ENCODE measurements at regions not wholly inside any gene's neighbourhood (a gene's known extent, or its start where the extent isn't known, plus 50 kb on each side); places are given as distances from the start of the nearest gene placed in this dataset.

DNA sequence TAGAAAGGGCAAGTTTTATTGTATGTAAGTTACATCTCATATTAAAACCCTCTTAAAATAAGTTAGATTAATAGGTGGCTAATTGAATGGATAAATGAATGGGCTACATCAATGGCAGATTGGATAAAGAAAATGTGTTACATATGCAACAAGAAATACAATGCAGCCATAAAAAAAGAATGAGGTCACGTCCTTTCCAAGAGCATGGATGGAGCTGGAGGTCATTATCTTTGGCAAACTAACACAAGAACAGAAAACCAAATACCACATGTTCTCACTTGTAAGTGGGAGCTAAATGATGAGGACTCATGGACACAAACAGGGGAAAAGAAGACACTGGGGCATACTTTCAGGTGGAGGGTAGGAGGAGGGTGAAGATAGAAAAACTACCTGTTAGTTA lies 182.2 kb upstream of the GNAI1 start:
- TF ChIP-seq EZH2 (IDR thresholded peaks at IDR 0.05) (no peak), POLR2AphosphoS5 (IDR thresholded peaks at IDR 0.05; ENCODE audit: borderline replicate concordance, low read depth, low read length) (no peak), FOXP2 (optimal IDR thresholded peaks at IDR 0.05; ENCODE audit: control extremely low read depth, extremely low read length, insufficient read depth) (no peak)
